Panc1 (cell line): ENCODE measurements at regions not wholly inside any gene's neighbourhood (a gene's known extent, or its start where the extent isn't known, plus 50 kb on each side); places are given as distances from the start of the nearest gene placed in this dataset.

Experiments
- ATAC-seq: fragments of 200-7000 bp; cut with Tn5 transposase; 2 replicates; pipeline ENCODE4 v1.9.1; 2020; ENCODE audit warnings: mild to moderate bottlenecking, moderate library complexity
- BruUV-seq: library from RNA; stranded (reverse); fragments of 400-500 nt; replicated peaks from 2 replicates; lab custom pipeline; 2021; lab: Mats Ljungman, UMichigan
- CTCF ChIA-PET: fragments of 300-600 bp; sonication (Branson Sonifier 250); formaldehyde crosslinking; loops from one replicate; lab custom pipeline; 2022; ENCODE audit warnings: antibody characterized with exemption; lab: Charles Lee
- POLR2A ChIA-PET: fragments of 300-600 bp; sonication (Branson Sonifier 250); formaldehyde crosslinking; loops from one replicate; lab custom pipeline; 2022; ENCODE audit warnings: antibody characterized with exemption; lab: Charles Lee
- DNase-seq: peaks from one replicate; pipeline ENCODE4 v3.0.0-alpha.2; 2010; ENCODE audit warnings: low read depth, low spot score
- H3K27ac ChIP-seq: 2 replicates; pipeline ENCODE4 v1.5.1; 2011; ENCODE audit warnings: mild to moderate bottlenecking, low read length, inconsistent platforms
- H3K27me3 ChIP-seq: fragments of 200-500 bp; sonication (Bioruptor generic); 2 replicates; pipeline ENCODE4 v1.6.0; 2014; ENCODE audit warnings: low read length, inconsistent platforms; ENCODE audit not compliant: control insufficient read depth, insufficient read depth
- H3K36me3 ChIP-seq: fragments of 200-500 bp; sonication (Bioruptor generic); 2 replicates; pipeline ENCODE4 v1.5.1; 2014; ENCODE audit warnings: inconsistent platforms, mild to moderate bottlenecking, low read length, moderate library complexity; ENCODE audit not compliant: control insufficient read depth, insufficient read depth
- H3K4me1 ChIP-seq: 2 replicates; pipeline ENCODE4 v1.5.1; 2011; ENCODE audit warnings: inconsistent platforms, mild to moderate bottlenecking, low read length, moderate library complexity; ENCODE audit not compliant: control insufficient read depth, insufficient read depth
- H3K4me3 ChIP-seq, 2 experiments: 2 replicates each; pipeline ENCODE4 v1.5.1; 2011 to 2012; ENCODE audit warnings: low read depth in 2 of 2, low read length in 2 of 2, mild to moderate bottlenecking in 2 of 2, inconsistent platforms in 1 of 2, moderate library complexity in 1 of 2
- H3K9me3 ChIP-seq: fragments of 200-500 bp; sonication (Bioruptor generic); 2 replicates; pipeline ENCODE4 v1.5.1; 2014; ENCODE audit warnings: low read depth, mild to moderate bottlenecking, inconsistent platforms, low read length, moderate library complexity; ENCODE audit not compliant: control insufficient read depth, insufficient read depth
- CTCF ChIP-seq: fragments of 450-650 bp; IDR thresholded peaks from 2 replicates; pipeline ENCODE4 v1.5.1; 2017; ENCODE audit warnings: mild to moderate bottlenecking
- POLR2AphosphoS5 ChIP-seq: IDR thresholded peaks from 2 replicates; pipeline ENCODE4 v1.6.1; 2012; ENCODE audit warnings: mild to moderate bottlenecking, low read depth, low read length, moderate library complexity
- REST ChIP-seq, 2 experiments: IDR thresholded peaks; 2 replicates each; pipeline ENCODE4 v1.6.1; 2011 to 2012; ENCODE audit warnings: low read depth in 2 of 2, control low read depth in 1 of 2, low read length in 1 of 2, mild to moderate bottlenecking in 1 of 2, moderate library complexity in 1 of 2; ENCODE audit not compliant: insufficient read depth in 1 of 2
- SIN3A ChIP-seq: IDR thresholded peaks from 2 replicates; pipeline ENCODE4 v1.6.1; 2012; ENCODE audit warnings: low read depth, mild to moderate bottlenecking, low read length, moderate library complexity, borderline replicate concordance; ENCODE audit not compliant: insufficient read depth
- TCF7L2 ChIP-seq: IDR thresholded peaks from 2 replicates; pipeline ENCODE4 v1.6.1; 2011; ENCODE audit warnings: mild to moderate bottlenecking, low read depth, low read length, inconsistent platforms
- in situ Hi-C: cut with HindIII; loops from 2 replicates; pipeline ENCODE4 v1.10.0; 2016; ENCODE audit warnings: low sequenced_read_pairs, low pct_unique_long_range_greater_than_20kb
- intact Hi-C: fragments of 100-400 bp; cut with micrococcal nuclease; formaldehyde crosslinking; loops from one replicate; pipeline ENCODE4 v1.10.0; 2022; ENCODE audit not compliant: unreplicated experiment

GRCh38 chr6:110036408-110037302 is 58.5 kb downstream of the GPR6 start:
- no peak for DNase-seq
- no peaks in the 10 kb centered on the region for H3K36me3 ChIP-seq
- ATAC-seq: no peak
- H3K27ac ChIP-seq: no peak overlapping the region
- H3K4me1 ChIP-seq: no peaks in the 10 kb centered on the region
- H3K27me3 ChIP-seq: no peaks in the 10 kb centered on the region
- TF ChIP-seq SIN3A: no peak
- TF ChIP-seq POLR2AphosphoS5: no peak
- TF ChIP-seq REST (IDR thresholded peaks at IDR 0.05; ENCODE audit: insufficient read depth in 1 of 2, low read depth in 2 of 2, low read length in 1 of 2): no peak
- no peak for TF ChIP-seq CTCF
- no peak for TF ChIP-seq TCF7L2
- intact Hi-C loops: loop anchor here (10.0 kb wide), 1 partner anchor 122 kb away; no protein-coding TSS in a partner anchor
- ChIA-PET POLR2A (no interaction called here), CTCF (interaction anchor here (0.6 to 1.1 kb wide), 2 partner anchors 332 to 345 kb away, joined by 3 read pairs; no protein-coding TSS in a partner anchor)
- no peak overlapping the region for H3K4me3 ChIP-seq
- no TSS peak for BruUV-seq
- no peaks in the 10 kb centered on the region for H3K9me3 ChIP-seq
- in situ Hi-C loops: no loop called here

- TF ChIP-seq REST (IDR thresholded peaks at IDR 0.05; ENCODE audit: insufficient read depth in 1 of 2, low read depth in 2 of 2, low read length in 1 of 2) (no peak), CTCF (no peak), POLR2AphosphoS5 (no peak), SIN3A (no peak), TCF7L2 (no peak)
- no peaks in the 10 kb centered on the region for H3K4me1 ChIP-seq
- H3K4me3 ChIP-seq: no peak overlapping the region
- ChIA-PET CTCF (interaction anchor here (2.4 kb wide), 1 partner anchor 334 kb away, joined by 61 read pairs; no protein-coding TSS in a partner anchor), POLR2A (no interaction called here)
- H3K36me3 ChIP-seq: no peaks in the 10 kb centered on the region
- DNase-seq (no peak), ATAC-seq (no peak)
- in situ Hi-C loops: no loop called here
- no peaks in the 10 kb centered on the region for H3K27me3 ChIP-seq
- intact Hi-C loops: loop anchor here (10.0 kb wide), 1 partner anchor 123 kb away; no protein-coding TSS in a partner anchor
- no peaks in the 10 kb centered on the region for H3K9me3 ChIP-seq
- no peak overlapping the region for H3K27ac ChIP-seq
- BruUV-seq: no TSS peak
Measured at GRCh38 chr6:110037726-110038295, 59.7 kb downstream of the GPR6 start.
